NAMALWA (cell line): ENCODE measurements at regions not wholly inside any gene's neighbourhood (a gene's known extent, or its start where the extent isn't known, plus 50 kb on each side); places are given as distances from the start of the nearest gene placed in this dataset.
"Not testable (repeated sequence)": the region's sequence is repeated elsewhere in the genome, so short reads cannot be mapped to it uniquely, and the experiment has no call there.

ENCODE experiments used
- DNase-seq: peaks from one replicate; pipeline ENCODE4 v3.0.0-alpha.2; 2015; ENCODE audit warnings: low spot score

GRCh38 chr14:83298016-83298415 is 1764.4 kb upstream of the SEL1L start:
- DNase-seq = not testable (repeated sequence)

DNA sequence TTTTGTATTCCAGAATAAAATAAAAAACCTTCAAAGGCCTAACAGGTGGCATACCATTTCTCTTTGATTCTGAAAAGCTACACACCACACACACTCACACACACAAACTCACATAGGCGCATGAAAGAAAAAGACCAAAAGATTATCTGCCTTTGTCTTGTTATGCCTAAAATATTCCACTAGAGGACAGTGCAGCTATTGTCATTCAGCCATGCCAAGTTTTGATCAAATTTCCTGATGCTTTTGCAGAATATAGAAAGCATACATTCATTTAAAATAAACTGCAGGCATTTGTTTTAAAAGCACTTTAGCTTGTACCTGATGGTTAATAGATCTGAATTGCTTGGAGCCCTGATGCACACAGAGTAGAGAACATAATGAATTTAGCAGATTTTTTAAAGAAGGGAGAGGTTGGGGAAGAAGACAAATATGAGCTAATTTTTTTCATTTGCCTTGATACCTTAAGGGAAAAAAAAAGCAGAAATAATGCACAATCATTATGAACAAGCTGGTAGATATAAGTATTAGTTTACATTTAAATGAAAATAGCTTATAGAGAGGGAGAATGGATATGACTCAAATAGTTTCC is 1766.9 kb upstream of the SEL1L start:
- DNase-seq = peak; percentile 53

DNA sequence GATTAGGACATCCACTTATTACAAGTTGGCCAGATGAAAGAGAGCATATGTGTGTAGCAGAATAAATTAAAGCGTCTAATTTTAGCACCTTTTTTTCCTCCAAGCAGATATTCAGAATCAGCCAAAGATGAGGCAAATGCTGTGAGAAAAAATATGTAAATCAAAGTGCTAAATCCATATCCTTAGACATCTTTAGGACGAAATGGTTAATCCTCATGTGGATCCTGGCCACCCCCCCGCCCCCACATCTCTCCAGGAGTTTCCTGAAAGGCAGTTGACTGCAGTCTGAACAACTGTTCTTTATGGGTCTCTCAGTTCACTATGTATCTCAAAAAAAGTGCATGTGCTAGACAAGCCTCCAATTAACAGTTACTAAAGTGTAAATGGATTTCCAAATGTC is 1768.1 kb upstream of the SEL1L start:
- DNase-seq = no peak

DNA sequence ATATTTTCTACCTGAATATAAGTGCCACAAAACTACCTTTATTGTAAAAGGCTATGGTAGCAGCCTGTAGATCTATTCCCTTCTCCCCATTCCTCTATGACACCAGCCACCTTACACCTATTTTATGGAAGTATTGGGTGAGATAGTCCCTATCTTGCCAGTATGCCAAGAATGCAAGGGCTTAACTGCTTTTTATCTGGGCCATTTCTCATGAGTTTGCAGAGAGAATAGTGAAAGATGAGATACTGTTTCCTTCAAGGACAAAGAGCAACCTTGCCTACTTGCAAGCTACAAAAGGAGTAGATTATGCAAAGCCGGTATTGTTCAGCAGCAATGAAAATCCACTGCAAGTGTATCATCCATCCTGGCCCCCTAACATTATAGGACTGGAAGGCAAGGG is 1775.6 kb upstream of the SEL1L start:
- DNase-seq = no peak

GRCh38 chr14:83309833-83310232 is 1776.2 kb upstream of the SEL1L start:
- DNase-seq = no peak

DNA sequence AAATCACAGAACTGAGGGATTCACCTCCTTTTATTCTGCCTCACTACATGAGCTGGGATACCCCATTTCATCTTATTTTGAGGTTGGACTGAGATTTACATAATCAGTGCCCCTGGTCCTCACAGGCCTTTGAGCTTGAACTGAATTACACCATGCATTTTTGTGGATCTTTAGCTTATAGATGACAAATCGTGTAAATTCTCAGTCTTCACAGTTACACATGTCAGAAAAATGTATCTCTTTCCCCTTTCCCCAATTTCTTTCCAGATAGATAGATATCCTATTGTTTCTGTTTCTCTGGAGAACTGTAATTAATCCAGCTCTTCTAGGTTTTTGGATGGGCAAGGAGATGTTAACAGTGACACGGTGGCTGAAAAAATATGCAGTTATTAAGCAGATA is 1778.9 kb upstream of the SEL1L start:
- no peak for DNase-seq

- no peak for DNase-seq
Observed at GRCh38 chr14:83314764-83315163, 1781.1 kb upstream of the SEL1L start.

- DNase-seq = no peak
Observed at GRCh38 chr14:83316356-83316755, 1782.7 kb upstream of the SEL1L start.

DNA sequence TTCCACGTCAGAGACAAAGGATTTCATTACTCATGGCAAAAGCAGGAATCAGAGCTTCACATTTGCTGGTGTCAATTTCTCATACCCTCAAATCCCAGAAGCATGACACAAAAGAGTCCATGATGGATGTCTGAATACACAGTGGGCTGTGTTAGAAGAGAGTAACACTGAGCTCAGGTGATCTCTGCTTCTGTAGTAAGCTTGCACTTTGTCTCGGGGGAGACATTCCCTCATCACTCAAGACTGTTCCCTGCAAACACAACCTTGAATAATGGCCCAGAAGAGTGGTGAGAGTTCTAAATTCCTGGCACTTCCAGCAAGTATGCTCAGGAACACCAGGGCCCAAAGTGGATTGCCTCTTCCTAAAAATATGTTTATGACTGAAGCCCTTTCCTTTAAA is 1787.2 kb upstream of the SEL1L start:
- no peak for DNase-seq

DNA sequence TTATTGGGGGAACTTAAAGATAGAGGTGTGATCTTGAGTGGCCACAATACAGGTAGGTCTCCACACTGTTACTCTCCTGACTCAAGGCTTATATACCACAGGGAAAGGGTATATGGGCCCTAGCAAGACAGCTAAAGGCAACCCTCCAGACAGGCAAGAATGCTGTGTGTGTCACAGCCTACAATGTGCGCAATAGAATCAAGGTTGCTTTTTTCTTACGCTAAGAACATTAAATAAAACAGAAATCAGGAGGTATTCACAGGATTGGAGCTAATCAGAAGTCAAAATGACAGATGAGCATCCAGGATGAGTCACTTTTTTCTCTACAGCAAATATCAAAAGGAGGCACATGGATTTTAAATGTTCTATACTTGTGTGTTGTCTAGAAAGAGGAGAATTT is 1797.9 kb upstream of the SEL1L start:
- DNase-seq = no peak

- no peak for DNase-seq
Observed at GRCh38 chr14:83342590-83342989, 1808.9 kb upstream of the SEL1L start.

- DNase-seq = no peak
Observed at GRCh38 chr14:83347874-83348273, 1814.2 kb upstream of the SEL1L start.

DNA sequence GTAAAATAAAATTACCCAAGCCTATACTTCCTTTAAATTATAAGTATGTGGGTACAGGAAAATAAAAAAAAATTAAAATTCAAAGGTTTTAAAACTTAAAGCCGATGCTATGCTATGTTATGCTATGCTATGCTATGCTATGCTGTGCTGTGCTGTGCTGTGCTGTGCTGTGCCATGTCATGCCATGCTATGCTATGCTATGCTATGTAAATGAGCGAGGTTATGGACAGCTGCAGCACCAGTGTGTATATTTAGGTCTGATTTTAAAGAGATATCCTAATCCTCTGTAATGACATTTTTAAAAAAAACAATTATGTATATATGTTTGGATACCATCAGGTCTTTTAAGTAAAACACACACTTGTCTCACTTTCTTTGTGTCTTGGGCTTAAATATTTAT is 1822.0 kb upstream of the SEL1L start:
- DNase-seq = peak; percentile 42

GRCh38 chr14:83356080-83356479 is 1822.4 kb upstream of the SEL1L start:
- peak; percentile 40 for DNase-seq

GRCh38 chr14:83372271-83372670 is 1838.6 kb upstream of the SEL1L start:
- no peak for DNase-seq

DNA sequence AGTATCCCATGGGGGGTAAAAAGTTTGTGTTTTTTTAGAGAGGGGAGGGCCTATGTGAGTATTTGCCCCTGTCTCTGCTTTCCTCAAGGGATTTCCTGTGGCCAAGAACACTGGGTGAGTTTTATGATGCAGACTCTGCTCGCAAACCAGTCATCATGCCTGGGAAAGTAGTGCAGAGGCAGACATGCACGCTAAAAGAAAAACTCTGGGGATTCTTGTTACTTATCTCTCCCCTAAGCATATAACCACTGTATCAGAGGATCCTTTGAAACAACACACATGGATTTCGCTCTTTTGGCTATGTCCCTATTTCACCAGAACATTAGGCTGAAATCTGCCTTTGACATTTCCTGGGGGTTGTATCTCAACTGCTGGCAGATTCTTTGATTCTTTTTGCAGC is 1845.8 kb upstream of the SEL1L start:
- no peak for DNase-seq

GRCh38 chr14:83384253-83384652 is 1850.6 kb upstream of the SEL1L start:
- DNase-seq = peak; percentile 31

- no peak for DNase-seq
Observed at GRCh38 chr14:83395321-83395720, 1861.7 kb upstream of the SEL1L start.

DNA sequence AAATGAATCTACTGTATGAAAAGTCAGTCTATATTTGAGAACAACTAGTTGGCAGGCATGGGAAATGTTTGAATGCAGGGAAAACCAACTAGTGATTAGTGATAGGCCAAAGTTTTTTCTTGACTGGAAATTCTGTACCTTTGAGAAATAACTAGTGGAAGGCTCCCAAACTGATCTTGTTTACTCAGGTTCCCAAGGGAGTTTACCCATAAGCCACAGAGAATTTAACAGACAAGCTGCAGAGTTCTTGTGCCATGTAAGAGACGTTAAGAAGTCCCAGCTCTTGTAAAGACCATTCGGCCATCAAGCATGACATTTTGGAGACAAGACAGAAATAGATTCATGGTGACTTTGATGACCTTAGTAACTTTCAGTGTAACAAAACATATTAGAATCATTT is 1882.8 kb upstream of the SEL1L start:
- DNase-seq = no peak

DNA sequence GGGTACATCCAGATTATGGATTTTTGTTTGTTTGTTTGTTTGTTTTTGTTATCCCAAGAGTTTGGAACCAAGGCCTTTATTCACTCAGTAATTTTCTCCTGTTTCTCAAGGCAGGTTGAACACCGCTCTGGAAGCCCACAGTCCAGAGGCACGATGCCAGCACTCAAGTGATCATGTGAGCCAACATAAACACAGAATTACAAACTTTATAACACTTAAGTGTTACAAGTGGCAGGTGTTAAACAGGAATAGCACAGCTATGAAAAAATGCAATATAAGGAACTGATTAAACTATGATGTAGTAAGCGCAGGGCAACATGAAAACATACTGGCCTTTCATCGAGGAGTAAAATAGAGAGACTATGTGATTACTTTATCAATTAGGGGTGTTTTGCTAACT is 1885.8 kb upstream of the SEL1L start:
- no peak for DNase-seq

DNA sequence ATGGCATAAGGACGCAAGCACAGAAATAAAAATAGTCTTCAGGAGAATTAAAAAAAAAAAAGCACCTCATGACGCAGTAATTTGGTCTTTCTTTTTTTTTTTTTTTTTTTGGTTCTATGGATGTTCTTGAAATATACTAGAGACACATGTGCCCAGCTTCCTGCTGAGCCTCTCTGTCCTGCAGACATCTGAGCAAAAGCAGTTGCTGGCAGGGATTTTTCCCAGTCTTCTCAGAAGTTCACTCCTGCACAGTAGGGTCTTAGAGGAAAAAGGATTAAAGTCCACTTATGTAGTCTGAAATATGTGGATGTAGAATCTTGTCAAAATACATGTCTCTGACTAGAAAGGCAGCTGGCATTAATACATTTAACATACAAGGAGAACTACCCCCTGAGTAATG is 1888.1 kb upstream of the SEL1L start:
- DNase-seq = no peak

GRCh38 chr14:83425138-83425537 is 1891.5 kb upstream of the SEL1L start:
- no peak for DNase-seq

DNA sequence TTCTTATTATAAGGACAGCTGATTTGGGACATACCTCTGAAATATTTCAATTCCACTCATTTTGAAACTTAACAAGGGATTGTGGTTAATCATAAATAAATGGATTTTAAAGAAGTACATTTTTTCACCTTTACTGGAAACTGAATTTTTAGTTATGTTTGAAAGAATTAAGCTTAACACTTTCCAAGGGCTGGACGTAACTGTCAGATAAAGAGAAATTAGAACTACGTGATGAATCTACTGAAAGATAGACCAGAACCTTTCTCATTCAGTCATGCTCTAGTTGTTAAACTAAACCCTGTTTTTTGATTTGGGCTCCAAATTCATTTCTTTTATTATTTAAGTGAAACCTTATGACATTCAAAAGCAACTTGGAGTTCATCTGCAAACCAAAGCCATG is 1892.1 kb upstream of the SEL1L start:
- DNase-seq = no peak

DNA sequence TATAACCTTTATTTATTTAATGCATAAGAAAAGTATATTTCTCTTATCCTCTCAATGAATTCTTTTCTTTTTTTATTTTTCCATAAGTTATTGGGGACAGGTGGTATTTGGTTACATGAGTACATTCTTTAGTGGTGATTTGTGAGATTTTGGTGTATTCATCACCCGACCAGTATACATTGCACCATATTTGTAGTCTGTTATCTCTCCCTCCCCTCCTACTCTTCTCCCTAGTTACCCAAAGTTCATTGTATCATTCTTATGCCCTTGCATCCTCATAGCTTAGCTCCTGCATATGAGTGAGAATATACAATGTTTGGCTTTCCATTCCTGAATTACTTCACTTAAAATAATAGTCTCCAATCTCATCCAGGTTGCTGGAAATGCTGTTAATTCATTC is 1900.0 kb upstream of the SEL1L start:
- no peak for DNase-seq

DNA sequence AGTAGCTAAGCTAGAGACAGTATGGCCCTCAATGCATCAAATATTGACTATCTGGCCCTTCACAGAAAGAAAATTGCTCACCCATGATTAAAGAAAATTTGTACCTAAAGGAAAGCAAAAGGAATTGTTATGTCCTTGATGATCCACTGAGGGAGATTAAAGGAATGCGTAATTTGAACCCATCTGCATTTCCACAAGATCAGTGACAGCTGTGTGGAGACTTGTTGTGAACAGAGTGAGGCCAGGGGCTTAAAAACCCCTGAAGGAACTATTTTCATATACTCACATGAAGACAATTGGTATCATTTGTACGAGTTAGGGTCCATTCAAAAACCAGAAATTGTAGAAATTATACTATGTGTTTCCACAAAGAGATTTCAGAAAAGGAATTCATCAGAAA is 1908.1 kb upstream of the SEL1L start:
- no peak for DNase-seq
